Right lobe of liver (tissue), 6 donors: ENCODE measurements at regions not wholly inside any gene's neighbourhood (a gene's known extent, or its start where the extent isn't known, plus 50 kb on each side); places are given as distances from the start of the nearest gene placed in this dataset.
"Not testable (repeated sequence)": the region's sequence is repeated elsewhere in the genome, so short reads cannot be mapped to it uniquely, and the experiment has no call there.

Source experiments
- ATAC-seq, 4 donors: fragments of 200-7000 bp; cut with Tn5 transposase; one replicate each; pipeline ENCODE4 v1.9.1; 2020; ENCODE audit warnings: mild to moderate bottlenecking in 4 of 4, moderate library complexity in 4 of 4
- DNase-seq, 3 donors: peaks; one replicate each; pipeline ENCODE4 v3.0.0-alpha.2; 2020
- H3K27ac ChIP-seq, 3 donors: fragments of 200-600 bp; one replicate each; pipeline ENCODE4 v1.8.0; 2022
- H3K27me3 ChIP-seq, 2 donors: fragments of 200-600 bp; one replicate each; pipeline ENCODE4 v1.8.0; 2022
- H3K36me3 ChIP-seq, 4 donors: fragments of 200-600 bp; sonication (generic) in 1 of 4; one replicate each; pipeline versions ENCODE4 v1.5.1 to v1.8.0; 2017 to 2022; ENCODE audit warnings: control low read depth in 1 of 4
- H3K4me1 ChIP-seq, 4 donors: fragments of 200-600 bp; sonication (generic) in 1 of 4; one replicate each; pipeline versions ENCODE4 v1.5.1 to v1.8.0; 2017 to 2022; ENCODE audit warnings: control low read depth in 1 of 4
- H3K4me3 ChIP-seq, 3 donors: fragments of 200-600 bp; one replicate each; pipeline ENCODE4 v1.8.0; 2022
- H3K9me3 ChIP-seq, 4 donors: fragments of 200-600 bp; sonication (generic) in 1 of 4; one replicate each; pipeline versions ENCODE4 v1.5.1 to v1.8.0; 2017 to 2022; ENCODE audit warnings: control low read depth in 1 of 4
- POLR2A ChIP-seq: fragments of 450-650 bp; IDR thresholded peaks from one replicate; pipeline ENCODE4 v1.6.1; 2017; ENCODE audit warnings: antibody characterized with exemption, mild to moderate bottlenecking
- WGBS: methylation state at CpG from one replicate; pipeline ENCODE4 v1.1.6; 2018; ENCODE audit warnings: low coverage, low lambda C conversion rate; ENCODE audit not compliant: insufficient coverage; ENCODE audit errors: missing lambda C conversion rate; 5-methylcytosine and 5-hydroxymethylcytosine counted together
- intact Hi-C, 2 donors: fragments of 100-400 bp; cut with DNase I; formaldehyde crosslinking; loops; one replicate each; pipeline versions ENCODE4 v1.11.2 to v1.14.1; 2022
- TF ChIP-seq, protein P1 (sequence below), 4 donors: fragments of 200-600 bp in 3 of 4; fragments of 450-650 bp in 1 of 4; IDR thresholded peaks; one replicate each; pipeline versions ENCODE4 v1.5.1 to v1.8.0; 2016 to 2022; ENCODE audit warnings: antibody characterized with exemption in 4 of 4, mild to moderate bottlenecking in 2 of 4
- donor health status: DM: no; HTN: yes; CAD: no.
- donor health status: DM: no; HTN: no; CAD: no.
- donor health status: DM: no; HTN: no; CAD: no.
- donor health status: DM: no; HTN: yes; CAD: no.
- donor health status: DM: no; HTN: yes; CAD: no.

DNA sequence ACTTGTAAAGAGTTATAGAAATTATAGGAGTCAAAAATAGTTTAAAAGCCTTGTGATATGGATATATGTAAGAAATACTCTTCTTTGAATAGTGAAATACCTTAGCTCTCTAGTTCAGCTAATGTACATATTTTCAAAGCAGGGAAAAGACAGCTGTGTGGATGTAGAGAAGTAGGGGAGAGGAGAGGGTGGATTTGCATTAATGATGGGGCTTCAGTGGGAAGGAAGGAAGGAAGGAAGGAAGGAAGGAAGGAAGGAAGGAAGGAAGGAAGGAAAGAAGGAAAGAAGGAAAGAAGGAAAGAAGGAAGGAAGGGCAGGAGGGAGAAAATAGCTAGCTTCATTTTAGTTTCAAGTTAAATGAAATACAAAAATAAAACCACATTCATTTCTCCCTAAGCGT, 62.4 kb upstream of the RGS1 start:
- ATAC-seq = no peak
- 78% methylated on average over 1 of the region's 1 CpG for WGBS
- no peak for DNase-seq
- Histone ChIP-seq H3K27ac (no peak overlapping the region), H3K9me3 (no peaks in the 10 kb centered on the region), H3K4me1 (no peaks in the 10 kb centered on the region), H3K4me3 (no peak overlapping the region), H3K36me3 (no peaks in the 10 kb centered on the region), H3K27me3 (no peaks in the 10 kb centered on the region)
- intact Hi-C loops = no loop called here
- TF ChIP-seq, protein P1, sequence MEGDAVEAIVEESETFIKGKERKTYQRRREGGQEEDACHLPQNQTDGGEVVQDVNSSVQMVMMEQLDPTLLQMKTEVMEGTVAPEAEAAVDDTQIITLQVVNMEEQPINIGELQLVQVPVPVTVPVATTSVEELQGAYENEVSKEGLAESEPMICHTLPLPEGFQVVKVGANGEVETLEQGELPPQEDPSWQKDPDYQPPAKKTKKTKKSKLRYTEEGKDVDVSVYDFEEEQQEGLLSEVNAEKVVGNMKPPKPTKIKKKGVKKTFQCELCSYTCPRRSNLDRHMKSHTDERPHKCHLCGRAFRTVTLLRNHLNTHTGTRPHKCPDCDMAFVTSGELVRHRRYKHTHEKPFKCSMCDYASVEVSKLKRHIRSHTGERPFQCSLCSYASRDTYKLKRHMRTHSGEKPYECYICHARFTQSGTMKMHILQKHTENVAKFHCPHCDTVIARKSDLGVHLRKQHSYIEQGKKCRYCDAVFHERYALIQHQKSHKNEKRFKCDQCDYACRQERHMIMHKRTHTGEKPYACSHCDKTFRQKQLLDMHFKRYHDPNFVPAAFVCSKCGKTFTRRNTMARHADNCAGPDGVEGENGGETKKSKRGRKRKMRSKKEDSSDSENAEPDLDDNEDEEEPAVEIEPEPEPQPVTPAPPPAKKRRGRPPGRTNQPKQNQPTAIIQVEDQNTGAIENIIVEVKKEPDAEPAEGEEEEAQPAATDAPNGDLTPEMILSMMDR (IDR thresholded peaks at IDR 0.05) = no peak
- TF ChIP-seq POLR2A = no peak

DNA sequence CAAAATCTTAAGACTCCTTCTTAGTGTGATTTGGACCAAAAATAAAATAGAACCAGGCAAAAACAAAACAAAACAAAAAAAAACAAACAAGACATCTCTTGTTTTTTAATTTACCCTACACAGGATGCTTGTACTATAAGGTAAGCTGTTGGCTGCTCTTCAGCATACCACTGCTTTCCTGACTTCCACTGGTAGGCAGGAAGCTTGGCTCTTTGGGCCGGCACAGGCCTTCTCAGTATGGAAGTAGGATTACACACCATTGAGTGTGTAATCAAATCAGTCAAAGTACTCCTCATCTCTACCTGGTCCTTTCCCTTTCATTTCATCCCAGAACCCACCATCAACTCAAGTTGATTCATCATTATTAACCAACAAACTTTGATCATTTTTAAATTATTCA, 61.9 kb upstream of the RGS1 start:
- H3K4me3 ChIP-seq = no peak overlapping the region
- H3K36me3 ChIP-seq = no peaks in the 10 kb centered on the region
- ATAC-seq = no peak
- intact Hi-C loops = no loop called here
- H3K4me1 ChIP-seq = no peaks in the 10 kb centered on the region
- 60% methylated on average over 1 of the region's 1 CpG for WGBS
- DNase-seq = no peak
- no peak overlapping the region for H3K27ac ChIP-seq
- no peaks in the 10 kb centered on the region for H3K27me3 ChIP-seq
- H3K9me3 ChIP-seq = no peaks in the 10 kb centered on the region
- TF ChIP-seq POLR2A = no peak
- TF ChIP-seq, protein P1 (IDR thresholded peaks at IDR 0.05) = no peak

DNA sequence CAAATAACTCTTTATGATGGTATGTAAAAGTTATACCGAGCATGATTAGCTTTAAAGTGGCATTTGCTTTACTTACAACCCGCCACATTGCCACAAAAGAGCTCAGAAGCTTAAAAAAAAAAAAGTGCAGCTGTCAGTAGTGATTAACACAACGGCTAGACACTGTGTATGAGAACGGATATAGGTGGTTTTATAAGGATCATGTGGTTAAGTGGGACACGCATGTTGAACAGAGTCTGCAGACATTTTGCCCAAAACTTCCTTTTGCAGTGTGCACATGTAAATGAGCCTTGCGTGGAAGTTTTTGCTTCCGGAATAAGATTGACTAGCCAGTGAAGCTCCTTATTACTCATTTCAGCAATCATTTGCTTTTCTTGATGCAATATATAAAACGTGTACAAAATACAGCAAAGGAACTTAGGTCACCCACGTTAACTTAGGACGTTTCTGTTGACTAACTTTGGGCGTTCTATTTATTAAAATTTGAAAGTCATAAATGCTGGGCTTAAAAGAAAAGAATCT, 58.7 kb upstream of the RGS1 start:
- ATAC-seq = peak; percentile 71 to 79 (median 74)
- H3K9me3 ChIP-seq = no peaks in the 10 kb centered on the region

DNA sequence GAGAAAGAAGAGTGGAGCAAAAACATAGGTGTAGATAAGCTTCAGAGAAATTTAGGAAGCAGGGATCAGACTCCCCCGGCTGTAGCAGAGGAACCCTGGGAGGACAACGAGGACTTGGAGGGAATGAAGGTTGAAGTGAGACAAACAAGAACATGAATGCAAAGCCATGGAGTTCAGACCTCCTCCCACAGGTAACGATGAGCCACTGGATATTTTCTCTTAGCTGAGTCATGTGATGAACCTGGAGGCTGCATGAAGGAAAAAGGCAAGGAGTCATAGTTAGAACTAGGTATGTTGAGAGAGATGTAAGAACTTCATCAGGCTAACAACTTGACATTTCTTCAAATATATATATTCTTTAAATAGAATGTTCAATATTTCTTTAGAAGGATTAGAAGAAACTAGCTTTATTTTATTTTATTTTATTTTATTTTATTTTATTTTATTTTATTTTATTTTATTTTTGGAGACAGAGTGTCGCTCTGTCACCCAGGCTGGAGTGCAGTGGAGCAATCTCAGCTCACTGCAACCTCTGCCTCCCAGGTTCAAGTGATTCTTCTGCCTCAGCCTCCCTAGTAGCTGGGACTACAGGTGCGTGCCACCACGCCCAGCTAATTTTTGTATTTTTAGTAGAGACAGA, 57.7 kb upstream of the RGS1 start:
- WGBS = 62% methylated on average over 5 of the region's 6 CpGs
- ATAC-seq = not testable (repeated sequence)

More for the DNA sequence above, 58.7 kb upstream of the RGS1 start:
- intact Hi-C loops = no loop called here
- no peaks in the 10 kb centered on the region for H3K36me3 ChIP-seq
- WGBS = 33% methylated on average over 11 of the region's 11 CpGs
- DNase-seq = no peak
- H3K4me1 ChIP-seq = no peaks in the 10 kb centered on the region
- H3K27me3 ChIP-seq = no peaks in the 10 kb centered on the region
- TF ChIP-seq, protein P1 (IDR thresholded peaks at IDR 0.05) = no peak
- TF ChIP-seq POLR2A = no peak
- H3K27ac ChIP-seq = peak overlapping the region in 1 of 3 donors; percentile 25
- H3K4me3 ChIP-seq = no peak overlapping the region

DNA sequence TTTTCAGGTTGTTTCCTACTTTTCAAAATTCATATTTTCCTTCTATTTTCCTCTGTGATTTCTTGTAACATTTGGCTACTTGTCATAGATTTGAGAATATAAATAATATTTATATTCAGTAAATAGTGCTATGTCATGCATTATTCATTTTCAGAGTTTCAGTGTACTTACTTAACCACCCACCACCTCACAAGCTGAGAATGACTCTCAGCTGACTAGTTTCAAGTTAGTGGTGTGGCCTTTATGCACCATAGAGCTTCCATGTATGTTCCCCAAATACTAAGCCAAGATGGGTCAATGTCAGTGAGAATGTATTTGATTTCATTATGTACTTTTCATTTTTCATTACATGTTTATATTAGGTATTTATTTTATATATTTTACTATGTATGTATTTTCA, 56.9 kb upstream of the RGS1 start:
- no peak for ATAC-seq
- Histone ChIP-seq H3K27me3 (no peaks in the 10 kb centered on the region), H3K4me3 (no peak overlapping the region), H3K4me1 (no peaks in the 10 kb centered on the region), H3K27ac (no peak overlapping the region), H3K9me3 (no peaks in the 10 kb centered on the region), H3K36me3 (no peaks in the 10 kb centered on the region)
- intact Hi-C loops = no loop called here
- TF ChIP-seq POLR2A = no peak
- TF ChIP-seq, protein P1 (IDR thresholded peaks at IDR 0.05) = no peak
- DNase-seq = no peak

More for the DNA sequence above, 57.7 kb upstream of the RGS1 start:
- H3K36me3 ChIP-seq, DNase-seq, intact Hi-C loops, H3K4me3 ChIP-seq, H3K9me3 ChIP-seq, H3K27me3 ChIP-seq, H3K4me1 ChIP-seq, H3K27ac ChIP-seq: not testable (repeated sequence)
